ENCODE measurements at regions not wholly inside any gene's neighbourhood (a gene's known extent, or its start where the extent isn't known, plus 50 kb on each side); places are given as distances from the start of the nearest gene placed in this dataset.
A peak's percentile ranks its signal among the peaks of the same experiment; 100 is the strongest.

DNA sequence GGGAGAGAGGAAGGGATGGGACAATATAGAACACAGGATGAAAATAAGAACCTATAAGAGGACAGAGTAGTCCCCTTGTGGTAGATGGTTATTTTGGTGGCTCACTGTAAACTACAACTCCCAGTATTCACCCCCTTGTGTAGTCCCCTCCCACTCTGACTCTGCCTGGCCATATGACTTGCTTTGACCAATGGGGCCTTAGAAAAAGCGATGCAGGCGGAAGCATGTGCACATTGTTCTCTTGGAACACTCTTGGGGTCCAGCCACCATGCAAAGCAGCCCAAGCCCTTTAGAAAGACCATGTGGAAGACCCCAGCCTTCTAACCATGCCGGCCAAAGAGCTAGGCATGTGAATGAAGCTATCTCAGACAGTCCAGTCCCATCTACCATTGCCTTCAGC lies 415.0 kb downstream of the BCOR start:
- no peak for DNase-seq (ENCODE audit: low read depth)
- H3K4me3 ChIP-seq (ENCODE audit: low read depth, low read length): no peak overlapping the region
- TF ChIP-seq, protein P1, sequence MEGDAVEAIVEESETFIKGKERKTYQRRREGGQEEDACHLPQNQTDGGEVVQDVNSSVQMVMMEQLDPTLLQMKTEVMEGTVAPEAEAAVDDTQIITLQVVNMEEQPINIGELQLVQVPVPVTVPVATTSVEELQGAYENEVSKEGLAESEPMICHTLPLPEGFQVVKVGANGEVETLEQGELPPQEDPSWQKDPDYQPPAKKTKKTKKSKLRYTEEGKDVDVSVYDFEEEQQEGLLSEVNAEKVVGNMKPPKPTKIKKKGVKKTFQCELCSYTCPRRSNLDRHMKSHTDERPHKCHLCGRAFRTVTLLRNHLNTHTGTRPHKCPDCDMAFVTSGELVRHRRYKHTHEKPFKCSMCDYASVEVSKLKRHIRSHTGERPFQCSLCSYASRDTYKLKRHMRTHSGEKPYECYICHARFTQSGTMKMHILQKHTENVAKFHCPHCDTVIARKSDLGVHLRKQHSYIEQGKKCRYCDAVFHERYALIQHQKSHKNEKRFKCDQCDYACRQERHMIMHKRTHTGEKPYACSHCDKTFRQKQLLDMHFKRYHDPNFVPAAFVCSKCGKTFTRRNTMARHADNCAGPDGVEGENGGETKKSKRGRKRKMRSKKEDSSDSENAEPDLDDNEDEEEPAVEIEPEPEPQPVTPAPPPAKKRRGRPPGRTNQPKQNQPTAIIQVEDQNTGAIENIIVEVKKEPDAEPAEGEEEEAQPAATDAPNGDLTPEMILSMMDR (conservative IDR thresholded peaks at IDR 0.05; ENCODE audit: low read depth, low read length): no peak

DNA sequence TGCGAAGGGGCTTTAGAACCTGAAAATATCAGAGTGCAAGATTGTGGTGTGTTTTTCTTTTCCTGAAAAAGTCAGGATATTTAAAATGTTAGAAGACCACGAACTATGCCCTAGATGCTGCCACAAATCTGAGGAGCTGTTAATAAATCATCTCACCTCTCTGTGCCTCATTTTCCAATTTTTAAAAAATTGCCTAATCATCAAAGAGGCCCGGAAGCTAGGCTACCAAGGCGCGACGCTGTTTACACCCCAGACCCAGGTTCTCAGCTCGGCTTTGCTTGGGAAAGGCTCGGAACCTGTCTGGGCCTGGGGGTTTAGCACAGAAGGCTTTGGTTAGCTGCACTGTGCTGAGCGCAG lies 409.6 kb downstream of the BCOR start:
- TF ChIP-seq, protein P1 (conservative IDR thresholded peaks at IDR 0.05; ENCODE audit: low read depth, low read length): no peak
- no peak for DNase-seq (ENCODE audit: low read depth)
- peak overlapping the region; percentile 38 for H3K4me3 ChIP-seq (ENCODE audit: low read depth, low read length)

DNA sequence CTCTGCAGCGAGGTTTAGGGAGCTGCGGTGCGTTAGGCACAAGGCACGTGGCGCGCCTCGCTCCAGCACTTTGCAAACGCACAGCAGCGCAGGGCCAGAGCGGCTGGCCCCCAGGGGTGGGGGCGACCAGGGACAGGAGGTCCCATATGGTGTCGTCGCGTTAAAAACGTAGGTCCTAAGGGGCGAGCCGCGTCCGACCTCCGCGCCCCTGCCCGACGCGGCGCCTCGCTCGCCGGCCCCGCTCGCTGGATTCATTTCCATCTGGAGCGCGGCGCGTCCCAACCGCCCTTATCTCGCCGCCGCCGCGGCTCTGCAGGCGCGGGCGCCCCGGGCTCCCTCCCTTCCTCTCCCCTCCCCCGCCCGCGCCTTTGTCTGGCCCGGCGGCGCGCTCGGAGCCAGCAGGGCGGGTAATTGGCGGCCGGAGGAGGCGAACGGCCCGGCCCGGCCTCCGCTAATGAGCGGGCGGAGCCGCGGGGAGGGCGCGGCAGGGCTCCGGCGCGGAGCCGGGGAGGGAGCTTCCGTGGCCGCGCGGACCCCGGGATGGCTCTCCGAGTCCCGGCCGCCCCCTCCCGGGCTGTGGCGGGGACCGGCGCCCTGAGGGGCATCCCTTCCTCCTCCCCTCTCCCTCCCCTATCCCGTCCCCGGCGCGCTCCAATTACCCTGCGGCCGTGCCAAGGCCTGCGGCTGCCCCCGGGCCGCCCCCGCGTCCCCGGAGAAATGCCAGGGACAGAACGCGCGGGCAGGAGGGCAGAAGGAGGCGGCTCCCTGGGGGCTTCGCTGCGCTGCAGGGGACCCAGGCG lies 409.0 kb downstream of the BCOR start:
- H3K4me3 ChIP-seq (ENCODE audit: low read depth, low read length): peak overlapping the region; percentile 38
- TF ChIP-seq, protein P1 (conservative IDR thresholded peaks at IDR 0.05; ENCODE audit: low read depth, low read length): no peak
- DNase-seq (ENCODE audit: low read depth): no peak

DNA sequence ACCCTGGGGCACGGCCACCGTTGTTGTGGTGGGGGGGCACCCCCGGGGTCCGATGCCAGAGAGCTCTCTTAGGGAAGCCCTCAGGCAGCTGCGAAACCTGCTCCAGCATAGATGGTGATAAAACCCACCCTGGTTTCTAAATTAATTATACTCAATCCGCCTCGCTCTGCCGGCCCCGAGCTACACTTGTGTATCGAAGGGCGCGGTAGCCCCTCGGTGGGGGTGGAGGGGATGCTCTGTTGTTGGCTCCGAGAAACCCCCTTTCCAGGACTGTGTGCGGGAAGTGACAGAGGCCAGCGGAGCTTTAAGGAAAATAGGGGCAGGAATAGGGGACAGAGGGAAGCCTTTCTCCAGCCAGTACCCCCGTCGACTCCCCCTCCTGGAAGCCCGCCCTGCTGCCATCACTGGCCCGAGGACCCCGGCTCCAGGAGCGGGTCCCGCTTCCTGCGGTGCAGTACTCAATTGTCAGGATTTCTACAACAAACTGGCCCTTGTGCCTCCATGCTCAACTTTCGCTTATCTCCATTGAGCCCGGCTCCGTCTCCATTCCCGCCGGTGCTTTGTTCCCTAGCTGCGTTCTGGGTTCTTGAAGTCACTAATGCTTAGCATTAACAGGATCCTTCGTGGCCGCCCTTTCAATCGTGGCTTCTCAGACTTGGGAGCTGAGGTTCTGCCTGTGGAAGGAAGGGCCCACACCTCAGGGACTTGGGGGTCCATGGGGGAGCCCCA lies 408.2 kb downstream of the BCOR start:
- TF ChIP-seq, protein P1 (conservative IDR thresholded peaks at IDR 0.05; ENCODE audit: low read depth, low read length): no peak
- no peak for DNase-seq (ENCODE audit: low read depth)
- peak overlapping the region; percentile 38 for H3K4me3 ChIP-seq (ENCODE audit: low read depth, low read length)

DNA sequence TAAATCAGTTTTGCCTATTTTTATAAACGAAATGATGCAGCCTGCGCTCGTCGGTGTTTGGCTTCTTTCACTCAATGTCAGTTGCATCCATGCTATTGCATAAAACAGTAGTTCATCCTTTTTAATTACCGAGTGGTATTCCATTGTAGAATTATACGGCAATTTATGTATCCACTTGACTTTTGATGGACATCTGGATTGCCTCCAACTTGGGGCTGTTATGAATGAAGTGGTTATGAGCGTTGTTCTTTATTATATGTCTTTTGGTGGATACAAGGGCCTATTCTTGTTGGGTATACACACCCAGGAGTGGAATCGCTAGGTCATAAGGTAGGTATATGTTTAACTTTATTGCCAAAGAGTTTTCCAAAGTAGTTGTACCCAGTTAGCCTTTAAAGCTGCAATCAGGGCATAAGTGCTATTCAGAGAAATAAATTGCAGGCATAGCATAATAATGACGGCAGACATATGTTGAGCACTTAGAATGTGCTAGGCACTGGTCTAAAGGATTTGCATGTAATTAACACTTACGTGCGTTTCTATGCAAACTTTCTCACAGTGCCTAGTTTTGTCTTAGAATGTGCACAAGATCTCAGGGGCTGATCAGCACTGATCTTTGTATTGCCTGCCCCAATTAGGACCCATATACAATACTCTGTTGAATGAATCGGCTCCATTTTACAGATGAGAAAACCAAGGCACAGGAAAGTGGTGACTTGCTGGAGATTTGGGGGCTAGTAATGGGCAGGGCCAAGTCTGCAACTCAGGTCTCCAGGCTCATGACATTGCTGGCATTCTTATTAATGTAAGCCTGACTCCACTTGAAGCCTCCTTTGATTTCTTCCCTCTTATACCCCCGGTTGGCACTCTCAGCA lies 407.0 kb downstream of the BCOR start:
- no peak for DNase-seq (ENCODE audit: low read depth)
- H3K4me3 ChIP-seq (ENCODE audit: low read depth, low read length): no peak overlapping the region
- TF ChIP-seq, protein P1 (conservative IDR thresholded peaks at IDR 0.05; ENCODE audit: low read depth, low read length): no peak

DNA sequence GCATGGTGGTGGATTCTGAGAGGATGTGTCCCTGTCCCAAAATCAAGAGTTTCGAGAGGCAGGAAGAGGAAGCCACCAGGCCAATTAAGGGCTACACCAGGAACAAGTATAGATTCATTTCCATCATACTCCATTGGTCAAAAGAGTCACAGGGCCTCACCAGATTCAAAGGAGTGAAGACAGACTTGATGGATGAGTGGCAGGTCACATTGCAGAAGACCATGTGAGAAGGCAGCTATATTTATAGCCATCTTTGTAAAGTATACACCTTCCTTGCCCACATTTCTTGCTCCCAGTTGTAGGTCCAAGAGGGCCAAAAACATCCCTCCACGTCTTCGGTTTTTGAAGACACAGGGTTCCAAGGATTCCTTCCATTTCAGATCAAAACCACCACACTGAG lies 406.0 kb downstream of the BCOR start:
- TF ChIP-seq, protein P1 (conservative IDR thresholded peaks at IDR 0.05; ENCODE audit: low read depth, low read length): no peak
- H3K4me3 ChIP-seq (ENCODE audit: low read depth, low read length): no peak overlapping the region

More for the DNA sequence above, 406.0 kb downstream of the BCOR start:
- DNase-seq (ENCODE audit: low read depth): no peak
